Lower leg skin (tissue), 4 donors: ENCODE measurements at regions not wholly inside any gene's neighbourhood (a gene's known extent, or its start where the extent isn't known, plus 50 kb on each side); places are given as distances from the start of the nearest gene placed in this dataset.
A peak's percentile ranks its signal among the peaks of the same experiment; 100 is the strongest.

Experiments
- DNase-seq, 2 donors: peaks; one replicate each; pipeline ENCODE4 v3.0.0-alpha.2; 2019; ENCODE audit warnings: low spot score in 2 of 2
- H3K4me3 ChIP-seq: fragments of 200-600 bp; sonication (generic); 2 replicates; pipeline ENCODE4 v1.5.1; 2017; ENCODE audit warnings: mild to moderate bottlenecking, low read depth; ENCODE audit not compliant: poor library complexity, severe bottlenecking
- CTCF ChIP-seq, 3 donors: fragments of 450-650 bp; IDR thresholded peaks; one replicate each; pipeline ENCODE4 v1.5.1; 2016; ENCODE audit warnings: antibody characterized with exemption in 3 of 3, mild to moderate bottlenecking in 3 of 3, moderate library complexity in 2 of 3
- POLR2A ChIP-seq, 2 donors: fragments of 450-650 bp; IDR thresholded peaks; one replicate each; pipeline ENCODE4 v1.6.1; 2016 to 2017; ENCODE audit warnings: antibody characterized with exemption in 2 of 2, mild to moderate bottlenecking in 1 of 2, moderate library complexity in 1 of 2
- WGBS, 2 donors: methylation state at CpG; one replicate each; pipeline ENCODE4 v1.1.5; 2018; 5-methylcytosine and 5-hydroxymethylcytosine counted together
- intact Hi-C: fragments of 100-400 bp; cut with DNase I; formaldehyde crosslinking; loops from one replicate; pipeline ENCODE4 v1.15.0; 2023; ENCODE audit warnings: low total_unique reads

- WGBS, 2 donors = 47 to 48% methylated on average over 9 of the region's 9 CpGs
- TF ChIP-seq CTCF (IDR thresholded peaks at IDR 0.05) (no peak), POLR2A (IDR thresholded peaks at IDR 0.05) (no peak)
- no peak overlapping the region for H3K4me3 ChIP-seq
- DNase-seq = peak in 1 of 2 donors; percentile 75
- intact Hi-C loops = no loop called here
Measured at GRCh38 chr5:171682801-171683200, 102.8 kb upstream of the SMIM23 start.

DNA sequence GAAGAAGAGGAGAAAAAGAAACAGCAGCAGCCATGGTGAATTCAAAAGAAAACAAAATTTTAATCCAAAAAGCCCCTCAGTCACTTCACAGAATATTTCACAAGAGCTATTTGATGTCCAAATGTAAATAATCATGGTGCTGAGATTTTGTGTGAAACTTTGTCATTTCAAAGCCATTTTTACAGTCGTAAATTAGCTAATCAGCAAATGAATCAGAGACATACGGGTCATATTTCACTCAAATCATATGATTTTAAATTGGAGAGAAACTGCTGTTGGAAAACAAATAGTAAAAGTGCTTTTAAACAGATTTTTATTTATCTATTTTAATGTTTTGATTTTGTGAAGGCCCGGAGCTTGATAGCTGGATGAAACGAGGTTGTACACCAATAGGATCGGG is 101.4 kb upstream of the SMIM23 start:
- no peak overlapping the region for H3K4me3 ChIP-seq
- TF ChIP-seq CTCF (IDR thresholded peaks at IDR 0.05) = no peak
- no peak for TF ChIP-seq POLR2A (IDR thresholded peaks at IDR 0.05)
- 71 to 84% methylated on average over 5 of the region's 5 CpGs for WGBS, 2 donors
- DNase-seq = no peak
- intact Hi-C loops = no loop called here

- TF ChIP-seq POLR2A (IDR thresholded peaks at IDR 0.05) = no peak
- TF ChIP-seq CTCF (IDR thresholded peaks at IDR 0.05) = no peak
- intact Hi-C loops = no loop called here
- H3K4me3 ChIP-seq = no peak overlapping the region
- peak in 1 of 2 donors; percentile 83 for DNase-seq
- 88% methylated on average over 11 of the region's 11 CpGs for WGBS, 2 donors
Measured at GRCh38 chr5:171688696-171689495, 96.7 kb upstream of the SMIM23 start.

GRCh38 chr5:171689853-171690417 is 95.7 kb upstream of the SMIM23 start:
- DNase-seq = no peak
- H3K4me3 ChIP-seq = no peak overlapping the region
- intact Hi-C loops = no loop called here
- TF ChIP-seq CTCF (IDR thresholded peaks at IDR 0.05) (no peak), POLR2A (IDR thresholded peaks at IDR 0.05) (no peak)

DNA sequence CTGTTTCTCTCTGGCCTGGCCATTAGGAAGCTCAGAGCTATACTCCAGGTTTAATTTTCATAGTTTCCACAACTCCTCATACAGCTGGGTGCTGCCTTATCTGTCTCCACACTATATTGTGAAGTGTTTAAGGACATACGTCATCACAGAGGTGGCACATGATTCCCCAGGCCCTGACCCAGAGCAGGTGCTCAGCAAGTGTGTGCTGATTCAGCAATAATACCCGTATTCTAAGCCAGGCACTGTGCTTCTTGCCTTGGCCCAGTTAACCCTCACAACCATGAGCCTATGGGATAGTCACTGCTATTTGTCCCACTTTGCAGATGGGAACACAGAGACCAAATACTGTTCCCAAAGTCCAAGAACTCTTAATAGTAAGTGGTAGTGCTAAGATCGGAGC is 93.5 kb upstream of the SMIM23 start:
- peak in 1 of 2 donors; percentile 21 for DNase-seq
- intact Hi-C loops = no loop called here
- H3K4me3 ChIP-seq = no peak overlapping the region
- no peak for TF ChIP-seq CTCF (IDR thresholded peaks at IDR 0.05)
- TF ChIP-seq POLR2A (IDR thresholded peaks at IDR 0.05) = no peak
- WGBS, 2 donors = 73 to 88% methylated on average over 3 of the region's 3 CpGs
